ENCODE measurements at regions not wholly inside any gene's neighbourhood (a gene's known extent, or its start where the extent isn't known, plus 50 kb on each side); places are given as distances from the start of the nearest gene placed in this dataset.

DNA sequence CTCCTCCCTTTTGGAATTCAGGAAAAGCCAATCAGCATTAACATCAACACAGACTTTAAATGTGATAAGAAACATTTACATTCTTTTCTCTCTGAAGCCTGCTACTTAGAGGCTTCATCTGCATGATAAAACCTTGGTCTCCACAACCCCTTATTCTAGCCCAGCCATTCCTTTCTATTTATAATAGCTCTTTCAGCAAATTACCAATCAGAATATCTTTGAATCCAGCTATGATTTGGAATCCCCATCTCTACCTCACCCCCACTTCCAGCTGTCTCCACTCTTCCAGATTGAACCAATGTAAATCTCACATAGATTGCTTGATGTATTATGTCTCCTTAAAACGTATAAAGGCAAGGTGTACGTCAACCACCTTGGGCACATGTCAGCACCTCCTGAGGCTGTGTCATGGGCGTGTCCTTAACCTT, 139.7 kb downstream of the TUSC7 start:
- no peak for DNase-seq

DNA sequence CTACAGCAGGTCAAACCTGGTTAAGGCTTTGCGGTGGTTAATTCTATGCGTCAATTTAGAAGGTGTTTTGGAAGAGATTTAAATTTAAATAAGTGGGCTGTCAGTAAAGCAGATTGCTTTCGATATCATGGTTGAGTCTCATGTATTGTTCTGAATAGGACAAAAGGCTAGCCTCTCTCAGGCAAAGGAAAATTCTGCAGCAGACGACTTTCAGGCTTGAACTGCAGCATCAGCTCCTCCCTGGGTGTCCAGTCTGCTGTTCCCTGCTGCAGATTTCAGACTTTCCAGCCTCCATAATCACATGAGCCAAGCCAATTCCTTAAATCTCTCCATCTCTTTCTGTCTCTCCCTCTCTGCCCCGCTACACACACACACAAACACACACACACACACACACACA, 143.2 kb downstream of the TUSC7 start:
- DNase-seq = no peak

DNA sequence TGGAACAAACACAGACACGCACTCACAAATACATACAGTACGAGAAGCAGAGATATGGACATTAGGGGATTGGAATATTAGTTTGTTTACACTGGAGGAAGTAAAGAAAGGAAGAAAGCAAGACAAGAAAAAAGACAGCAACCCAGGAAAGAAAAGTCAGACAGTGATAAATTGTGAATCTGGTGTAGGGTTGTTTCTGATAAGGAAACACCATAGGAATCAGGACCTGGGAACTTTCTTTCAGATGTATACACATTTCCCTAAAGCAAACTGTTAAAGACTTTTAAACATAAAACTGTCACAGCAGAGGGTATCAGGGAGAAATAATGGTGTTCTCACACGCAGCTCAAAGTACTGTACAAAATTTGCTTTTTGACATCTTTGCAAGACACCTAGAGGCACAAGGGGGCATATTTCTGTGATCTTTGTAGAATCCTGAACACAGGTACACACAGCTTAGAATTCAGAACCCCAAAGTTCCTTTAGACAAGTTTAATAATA, 153.7 kb downstream of the TUSC7 start:
- no peak for DNase-seq

DNA sequence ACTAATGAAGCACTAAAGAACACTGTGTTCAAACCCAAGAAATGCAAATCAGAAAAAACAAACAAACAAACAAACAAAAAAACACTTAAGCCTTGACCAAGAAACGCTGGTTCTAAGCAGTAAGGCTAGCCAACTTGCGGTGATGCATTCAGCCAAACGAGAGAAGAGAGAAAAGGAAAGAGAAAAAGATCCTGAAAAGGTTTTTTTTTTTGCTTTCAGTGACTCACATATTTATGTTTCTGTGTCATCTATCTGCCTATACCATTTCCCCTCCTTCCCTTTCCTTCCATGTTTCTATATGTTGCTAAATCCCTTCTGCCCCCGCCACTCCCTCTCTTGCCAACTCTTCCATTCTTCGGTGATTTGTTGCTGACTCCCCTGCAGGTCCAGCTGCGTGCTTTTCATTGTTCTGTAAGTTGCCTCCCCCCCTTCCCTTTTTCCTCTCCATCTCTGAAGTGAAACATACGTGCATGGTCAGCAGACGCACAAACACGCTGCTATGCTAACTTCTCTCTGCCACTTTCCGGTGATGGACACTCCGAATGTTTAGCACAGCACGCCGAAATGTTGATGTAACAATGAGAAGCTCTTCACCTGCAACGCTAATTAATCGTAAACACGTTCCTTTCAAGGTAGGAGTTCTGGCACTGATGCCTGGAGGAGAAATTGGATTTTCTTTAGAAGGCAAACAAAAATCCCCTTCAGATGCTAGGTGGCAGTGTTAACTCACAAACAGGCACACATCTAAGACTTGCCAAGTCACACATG, 154.4 kb downstream of the TUSC7 start:
- DNase-seq = no peak

GRCh38 chr3:116864590-116864927, 155.0 kb downstream of the TUSC7 start:
- no peak for DNase-seq

DNA sequence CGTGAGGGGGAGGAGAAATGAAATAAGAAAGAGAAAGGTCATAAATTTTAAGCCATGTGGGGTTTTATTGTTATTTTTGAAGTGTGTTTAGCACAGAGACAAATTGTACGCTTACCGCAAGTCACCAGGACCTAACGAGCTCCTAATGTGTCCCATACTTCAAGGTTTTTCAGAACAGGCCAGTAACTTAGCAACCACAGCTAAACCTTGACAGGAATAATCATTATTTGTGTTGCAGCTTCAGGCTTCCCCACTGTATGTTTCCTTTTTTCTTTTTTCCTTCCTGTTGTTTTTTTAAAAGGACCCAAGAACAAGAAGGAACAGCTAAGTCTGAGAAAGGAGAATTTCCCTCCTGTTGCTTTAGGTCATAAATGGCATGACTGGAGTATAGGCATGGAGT, 160.8 kb downstream of the TUSC7 start:
- no peak for DNase-seq

- DNase-seq = no peak
These were observed 162.3 kb downstream of the TUSC7 start for GRCh38 chr3:116871905-116872304.

- DNase-seq = no peak
These were observed 163.1 kb downstream of the TUSC7 start for GRCh38 chr3:116872688-116873087.

GRCh38 chr3:116873142-116873541, 163.6 kb downstream of the TUSC7 start:
- no peak for DNase-seq

GRCh38 chr3:116877968-116878367, 168.4 kb downstream of the TUSC7 start:
- no peak for DNase-seq

DNA sequence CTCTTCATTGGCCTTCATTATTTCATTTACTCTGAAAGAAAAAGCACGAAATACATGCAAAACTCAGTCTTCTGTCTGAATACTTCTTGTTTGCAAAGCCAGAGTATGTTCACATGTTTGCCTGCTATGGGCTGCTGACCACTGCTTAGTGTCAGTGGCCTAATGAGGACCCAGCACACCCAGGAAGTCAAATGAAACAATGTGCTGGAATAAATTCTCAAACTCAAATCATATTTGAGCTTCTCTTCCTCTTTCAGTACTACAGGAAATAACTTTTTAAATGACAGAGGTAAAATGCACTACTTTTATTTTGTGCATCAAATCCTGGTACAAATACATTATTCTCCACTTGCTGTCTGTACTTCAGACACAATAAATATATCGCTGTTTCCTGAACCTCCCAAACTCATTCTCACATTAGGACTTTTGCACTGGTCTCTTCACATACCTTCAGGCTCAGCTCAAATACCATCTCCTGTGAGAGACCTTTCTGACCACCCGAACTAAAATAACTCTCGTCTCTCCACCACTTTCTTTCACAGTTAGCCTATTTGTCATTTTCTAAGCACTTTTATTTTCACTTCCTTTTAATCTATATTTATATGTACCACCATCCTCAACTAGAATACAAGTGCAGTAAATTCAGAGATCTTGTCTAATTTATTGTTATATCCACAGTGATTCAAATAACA, 176.8 kb downstream of the TUSC7 start:
- no peak for DNase-seq

DNA sequence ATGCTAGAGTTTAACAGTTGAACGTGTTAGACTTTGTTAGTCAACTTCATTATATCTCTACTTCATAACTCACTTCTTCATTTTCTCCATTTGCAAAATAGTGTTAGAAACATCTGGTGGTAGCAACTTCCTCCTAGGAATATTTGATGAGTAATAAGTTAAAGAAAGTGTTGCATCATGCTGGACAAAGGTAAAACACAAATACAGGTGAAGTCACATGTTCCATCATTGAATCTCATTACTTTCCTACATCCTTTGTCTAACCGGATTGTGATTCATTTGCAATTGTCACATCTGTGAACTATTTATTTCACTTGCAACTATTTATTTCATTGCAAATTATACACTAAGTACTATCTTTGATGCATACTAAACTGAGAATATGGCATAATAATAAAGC, 186.5 kb downstream of the TUSC7 start:
- DNase-seq = no peak

DNA sequence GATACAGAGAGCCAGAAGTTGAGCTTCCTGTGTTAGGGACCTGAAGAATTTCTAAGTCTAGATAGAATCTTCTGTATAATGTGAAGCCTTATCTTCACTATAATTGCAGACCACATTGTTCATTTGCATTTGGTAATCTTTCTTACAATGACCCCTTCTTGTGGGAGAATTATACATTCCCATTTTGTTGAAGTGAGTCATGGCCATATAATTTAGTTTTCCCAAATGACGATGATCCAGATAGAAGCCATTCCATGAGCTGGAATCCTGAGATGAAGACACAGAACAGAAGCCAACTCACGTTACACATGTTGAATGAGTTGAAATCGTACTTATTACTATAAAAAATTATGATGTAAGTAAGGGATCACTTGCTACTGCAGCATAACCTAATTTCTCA, 187.8 kb downstream of the TUSC7 start:
- DNase-seq = no peak

DNA sequence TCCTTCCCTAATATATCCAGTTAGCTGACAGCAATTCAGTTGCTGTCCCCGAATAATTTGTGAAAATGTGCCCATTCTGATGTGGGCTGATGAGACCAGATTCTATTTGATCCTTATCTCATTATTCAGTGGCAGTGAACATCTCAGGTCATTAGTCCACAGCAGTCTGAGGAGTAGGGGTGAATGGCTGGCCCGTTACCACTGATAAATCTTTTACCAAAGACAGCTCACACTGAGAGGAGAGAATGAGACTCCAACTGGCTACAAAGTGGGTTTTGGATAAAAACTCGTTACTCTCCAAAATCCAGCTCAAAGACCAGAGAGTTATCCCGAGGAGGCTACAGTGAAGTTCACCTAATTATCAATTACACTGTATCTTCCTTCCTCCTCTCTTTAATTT, 189.7 kb downstream of the TUSC7 start:
- DNase-seq = no peak

GRCh38 chr3:116905334-116905733, 195.8 kb downstream of the TUSC7 start:
- no peak for DNase-seq

- DNase-seq = no peak
These were observed 196.2 kb downstream of the TUSC7 start for GRCh38 chr3:116905794-116906193.

DNA sequence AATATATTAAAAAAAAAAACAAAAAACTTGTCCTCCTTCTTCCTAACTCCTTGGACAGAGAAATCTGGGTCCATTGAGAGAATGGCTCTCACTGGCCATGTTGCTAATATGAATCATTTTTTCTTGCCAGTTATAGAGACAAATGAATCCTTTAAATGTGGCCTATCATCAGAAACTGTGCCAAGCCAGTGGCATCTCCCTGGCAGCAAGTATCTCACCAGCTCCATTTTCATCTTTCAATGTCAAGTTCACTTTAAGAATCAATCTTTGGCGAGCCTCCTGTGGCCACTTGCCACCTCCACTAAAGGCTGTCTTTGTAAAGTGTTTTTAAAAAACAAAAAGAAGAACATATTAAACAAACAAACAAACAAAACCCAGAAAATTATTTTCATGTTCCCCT, 202.5 kb downstream of the TUSC7 start:
- no peak for DNase-seq

DNA sequence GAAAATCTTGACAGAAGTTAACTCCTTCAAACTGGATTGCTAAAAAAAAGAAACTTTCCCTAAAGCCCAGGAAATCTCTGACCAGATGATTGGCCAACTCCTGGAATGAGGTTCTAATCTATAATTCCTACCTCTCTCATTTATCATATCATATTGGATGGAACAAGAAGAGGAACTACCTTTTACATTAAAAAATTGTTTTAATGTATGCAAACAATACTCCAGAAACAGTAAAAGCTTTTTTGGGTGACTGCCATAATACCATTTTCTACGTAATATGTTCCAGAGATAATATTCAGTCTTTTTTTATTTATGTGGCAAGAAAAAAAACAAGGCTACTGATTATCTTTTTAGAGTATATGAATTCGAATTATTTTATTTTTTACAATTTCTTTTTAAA, 204.4 kb downstream of the TUSC7 start:
- no peak for DNase-seq

- DNase-seq = no peak
These were observed 207.3 kb downstream of the TUSC7 start for GRCh38 chr3:116916836-116917235.

GRCh38 chr3:116920826-116921610, 211.4 kb downstream of the TUSC7 start:
- no peak for DNase-seq

DNA sequence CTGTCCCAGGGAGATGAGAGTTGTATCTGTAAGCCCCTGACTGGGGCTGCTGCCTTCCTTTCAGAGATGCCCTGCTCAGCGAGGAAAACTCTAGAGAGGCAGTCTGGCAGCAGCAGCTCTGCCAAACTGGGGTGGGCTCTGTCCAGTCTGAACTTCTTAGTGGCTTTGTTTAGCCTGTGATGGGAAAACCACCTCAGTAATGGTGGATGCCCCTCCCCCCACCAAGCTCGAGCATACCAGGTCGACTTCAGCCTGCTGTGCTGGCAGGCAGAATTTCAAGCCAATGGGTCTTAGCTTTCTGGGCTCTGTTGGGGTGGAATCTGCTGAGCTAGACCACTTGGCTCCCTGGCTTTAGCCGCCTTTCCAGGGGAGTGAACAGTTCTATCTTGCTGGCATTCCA, 218.3 kb downstream of the TUSC7 start:
- DNase-seq = no peak

GRCh38 chr3:116929505-116930222, 220.1 kb downstream of the TUSC7 start:
- DNase-seq = no peak

DNA sequence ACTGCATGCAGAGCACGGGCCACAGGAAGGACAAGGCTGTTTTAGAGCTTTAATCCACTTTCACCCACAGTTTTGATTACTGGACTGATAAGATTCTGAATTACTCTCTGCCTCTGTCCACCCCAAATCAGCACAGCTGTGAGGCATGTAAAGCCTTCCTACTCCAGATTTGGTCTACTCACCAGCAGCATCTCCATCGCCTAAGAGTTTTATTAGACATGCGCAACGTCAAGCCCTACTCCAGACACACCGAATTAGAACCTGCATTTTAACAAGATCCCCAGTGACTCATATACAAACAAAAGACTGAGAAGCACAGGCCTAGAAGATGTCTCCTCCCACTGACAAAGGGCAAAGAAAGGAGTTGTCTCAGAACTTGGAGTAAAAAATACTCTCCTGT, 221.2 kb downstream of the TUSC7 start:
- no peak for DNase-seq

Measured in HCEC 1CT (cell line).